Large intestine (tissue), 3 donors: ENCODE measurements at regions not wholly inside any gene's neighbourhood (a gene's known extent, or its start where the extent isn't known, plus 50 kb on each side); places are given as distances from the start of the nearest gene placed in this dataset.

ENCODE experiments used
- DNase-seq, 2 donors: peaks; one replicate each; pipeline versions ENCODE4 v3.0.0 to v3.0.0-alpha.2; 2013
- H3K27ac ChIP-seq: one replicate; pipeline ENCODE4 v1.5.1; 2013; ENCODE audit warnings: low read length
- H3K27me3 ChIP-seq: 2 replicates; pipeline ENCODE4 v1.6.1; 2013; ENCODE audit warnings: low read length; ENCODE audit not compliant: control insufficient read depth, insufficient read depth
- H3K36me3 ChIP-seq: 2 replicates; pipeline ENCODE4 v1.6.1; 2013; ENCODE audit warnings: low read length; ENCODE audit not compliant: control insufficient read depth, insufficient read depth
- H3K4me1 ChIP-seq: one replicate; pipeline ENCODE4 v1.6.1; 2013; ENCODE audit warnings: low read length; ENCODE audit not compliant: control insufficient read depth, insufficient read depth
- H3K4me3 ChIP-seq: one replicate; pipeline ENCODE4 v1.5.1; 2013; ENCODE audit warnings: low read length
- H3K9me3 ChIP-seq: one replicate; pipeline ENCODE4 v1.6.1; 2013; ENCODE audit warnings: mild to moderate bottlenecking, low read depth, low read length, moderate library complexity; ENCODE audit not compliant: control insufficient read depth
- WGBS: methylation state at CpG from one replicate; pipeline ENCODE4 v1.1.5; 2013; ENCODE audit warnings: low lambda C conversion rate; ENCODE audit not compliant: insufficient coverage; 5-methylcytosine and 5-hydroxymethylcytosine counted together

DNA sequence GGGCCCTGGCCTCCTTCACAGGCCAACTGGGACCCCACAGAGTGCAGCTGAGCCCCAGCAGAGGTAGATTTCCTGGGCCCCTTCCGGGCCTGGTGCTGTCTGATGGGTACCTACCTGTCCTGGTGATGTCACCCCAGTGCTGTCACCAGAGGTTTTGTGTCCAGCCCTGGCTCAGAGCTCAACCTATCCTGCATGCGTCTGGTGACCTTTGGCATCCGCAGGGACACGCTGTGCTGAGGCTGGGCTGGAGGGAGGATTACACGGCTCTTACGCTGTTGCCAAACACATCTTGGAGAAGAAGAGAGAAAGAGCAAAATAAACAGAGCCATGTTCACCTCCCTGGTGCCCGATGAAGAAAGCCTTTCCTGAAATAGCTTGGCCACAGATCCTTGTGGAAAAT is 70.6 kb upstream of the MED9 start:
- Histone ChIP-seq H3K4me1 (peaks cover 2% of the 10 kb centered on the region), H3K27ac (no peak overlapping the region), H3K36me3 (no peaks in the 10 kb centered on the region), H3K27me3 (peaks cover 7% of the 10 kb centered on the region), H3K9me3 (no peaks in the 10 kb centered on the region), H3K4me3 (no peak overlapping the region)
- 17% methylated on average over 1 of the region's 7 CpGs for WGBS
- DNase-seq, result peak in 1 of 2 donors; percentile 22

DNA sequence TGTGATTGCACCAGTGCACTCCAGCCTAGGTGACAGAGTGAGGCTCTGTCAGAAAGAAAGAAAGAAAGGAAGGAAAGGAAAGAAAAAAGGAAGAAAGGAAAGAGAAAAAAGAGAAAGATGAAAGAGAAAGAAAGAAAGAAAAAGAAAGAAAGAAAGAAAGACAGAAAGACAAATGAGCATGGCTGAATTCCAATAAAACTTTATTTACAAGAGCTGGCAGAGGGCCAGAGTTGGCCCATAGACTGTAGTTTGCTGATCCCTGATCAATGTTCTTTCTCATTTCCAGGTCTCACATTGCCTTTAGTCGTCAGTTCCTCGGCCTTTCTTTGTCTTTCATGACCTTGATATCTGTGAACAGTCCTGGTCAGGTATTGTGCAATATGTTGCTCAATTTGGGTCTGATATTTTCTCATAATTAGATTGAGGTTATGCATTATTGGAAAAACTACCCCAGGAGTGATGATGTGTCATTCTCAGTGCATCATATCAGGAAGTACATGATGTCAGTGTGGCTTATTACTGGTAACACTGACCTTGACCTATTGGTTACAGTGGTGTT is 68.5 kb upstream of the MED9 start:
- Histone ChIP-seq H3K27me3 (peaks cover under 1% of the 10 kb centered on the region), H3K9me3 (no peaks in the 10 kb centered on the region), H3K27ac (no peak overlapping the region), H3K4me3 (no peak overlapping the region), H3K4me1 (peaks cover 2% of the 10 kb centered on the region), H3K36me3 (no peaks in the 10 kb centered on the region)
- no CpG with 5 or more reads among the region's 2 CpGs for WGBS
- no peak for DNase-seq

DNA sequence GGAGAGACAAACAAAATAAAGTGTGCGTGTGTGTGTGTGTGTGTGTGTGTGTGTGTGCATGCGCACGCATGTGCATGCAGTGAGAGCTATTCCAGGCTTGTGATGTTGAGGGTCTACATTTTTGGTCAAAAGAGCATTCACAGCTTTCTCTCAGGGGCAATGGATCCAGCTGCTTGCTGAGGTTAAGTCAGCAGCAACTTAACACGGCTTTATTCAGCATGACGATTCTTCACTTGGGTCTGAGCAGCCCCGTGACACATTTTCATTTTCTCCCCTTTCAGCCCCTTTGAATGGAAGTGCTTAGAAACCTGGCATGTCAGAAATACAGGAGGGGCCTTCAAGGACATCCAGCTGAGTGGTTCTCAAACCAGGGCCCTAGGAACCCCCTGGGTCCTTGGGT is 66.4 kb upstream of the MED9 start:
- H3K4me3 ChIP-seq, result no peak overlapping the region
- H3K27ac ChIP-seq, result no peak overlapping the region
- peaks cover 2% of the 10 kb centered on the region for H3K4me1 ChIP-seq
- DNase-seq, result no peak
- H3K36me3 ChIP-seq, result no peaks in the 10 kb centered on the region
- WGBS, result no CpG with 5 or more reads among the region's 6 CpGs
- no peaks in the 10 kb centered on the region for H3K9me3 ChIP-seq
- no peaks in the 10 kb centered on the region for H3K27me3 ChIP-seq

DNA sequence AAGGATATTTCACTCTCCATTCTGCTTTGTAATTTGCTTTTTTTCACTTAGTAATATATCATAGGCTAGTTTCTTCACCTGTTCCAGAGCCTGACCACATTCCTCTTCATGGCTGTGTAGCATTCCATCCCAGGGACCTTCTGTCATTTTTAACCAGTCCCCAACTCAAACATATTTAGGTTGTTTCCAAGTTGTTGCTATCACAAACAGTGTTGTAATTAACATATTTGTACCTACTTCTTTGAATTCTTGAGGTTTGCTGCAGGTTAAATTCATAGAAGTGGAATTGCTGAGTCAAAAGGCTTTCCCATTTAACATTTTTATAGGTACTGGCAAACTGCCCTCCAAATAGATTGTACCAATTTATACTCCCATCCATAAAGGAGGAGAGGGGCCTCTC is 65.1 kb upstream of the MED9 start:
- no peak for DNase-seq
- Histone ChIP-seq H3K4me3 (no peak overlapping the region), H3K27me3 (no peaks in the 10 kb centered on the region), H3K27ac (no peak overlapping the region), H3K9me3 (no peaks in the 10 kb centered on the region), H3K36me3 (no peaks in the 10 kb centered on the region), H3K4me1 (peaks cover 4% of the 10 kb centered on the region)

DNA sequence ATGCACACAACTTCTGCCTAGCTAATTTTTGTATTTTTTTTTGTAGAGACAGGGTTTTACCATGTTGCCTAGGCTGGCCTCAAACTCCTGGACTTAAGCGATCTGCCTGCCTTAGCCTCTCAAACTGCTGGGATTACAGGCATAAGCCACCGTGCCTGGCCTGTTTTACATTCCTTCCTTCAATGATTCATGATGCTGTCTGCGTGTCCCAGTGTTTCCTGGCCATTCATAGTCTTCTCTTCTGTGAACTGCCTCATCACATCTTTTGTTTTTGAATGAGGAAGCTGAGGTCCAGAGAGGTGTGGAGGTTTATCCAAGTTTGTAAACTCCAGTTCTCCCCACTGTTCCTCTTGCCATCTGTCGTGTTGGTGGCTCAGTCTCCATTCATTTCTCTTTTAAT is 64.5 kb upstream of the MED9 start:
- DNase-seq, result no peak
- no CpG with 5 or more reads among the region's 4 CpGs for WGBS
- Histone ChIP-seq H3K36me3 (no peaks in the 10 kb centered on the region), H3K9me3 (no peaks in the 10 kb centered on the region), H3K4me1 (peaks cover 10% of the 10 kb centered on the region), H3K27me3 (no peaks in the 10 kb centered on the region), H3K4me3 (no peak overlapping the region), H3K27ac (no peak overlapping the region)

DNA sequence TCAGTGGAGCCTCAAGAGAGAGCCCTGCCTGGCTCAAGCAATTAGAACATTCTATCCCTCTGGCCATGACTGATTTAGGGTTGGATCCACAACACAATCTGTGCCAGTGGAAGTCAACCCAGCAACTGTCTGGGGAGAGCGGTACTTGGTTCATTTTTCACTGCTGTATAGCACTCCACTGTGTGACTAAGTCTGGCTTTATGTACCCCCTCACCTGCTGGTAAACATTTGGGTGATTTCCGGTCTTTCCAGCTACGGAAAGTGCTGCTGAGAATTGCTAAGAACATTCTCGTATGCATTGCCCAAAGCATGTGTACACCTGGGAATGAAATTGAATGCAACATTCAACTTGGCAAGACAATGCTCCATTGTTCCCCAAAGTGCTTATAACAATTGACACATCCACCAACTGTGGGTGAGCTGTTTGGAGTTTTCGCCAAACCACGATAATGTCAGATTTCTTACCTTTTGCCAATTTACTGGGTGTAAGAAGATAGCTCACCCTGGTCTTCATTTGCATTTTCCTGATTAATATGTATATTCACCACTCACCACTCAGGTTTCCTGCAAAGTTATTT is 63.5 kb upstream of the MED9 start:
- 60% methylated on average over 2 of the region's 6 CpGs for WGBS
- DNase-seq, result no peak
- H3K9me3 ChIP-seq, result no peaks in the 10 kb centered on the region

DNA sequence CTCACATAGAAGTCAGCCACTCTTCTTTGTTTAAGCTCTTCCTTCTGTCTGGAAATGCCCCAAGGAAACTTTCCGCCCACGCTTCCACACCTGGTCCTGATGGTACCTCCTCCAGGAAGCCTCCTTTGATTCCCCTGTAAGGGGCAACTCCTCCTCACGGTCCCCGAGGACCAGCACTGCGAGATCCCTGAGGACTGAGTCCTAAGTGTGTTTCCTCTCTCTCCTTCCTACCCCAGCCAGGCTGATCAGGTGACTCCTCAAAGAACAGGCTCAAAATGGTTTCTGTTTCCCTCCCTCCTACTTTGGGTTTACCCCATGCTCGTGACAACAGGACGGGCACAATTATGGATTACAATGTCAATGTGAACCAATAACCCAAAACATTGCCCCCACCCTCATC is 63.0 kb upstream of the MED9 start:
- WGBS, result 83% methylated on average over 1 of the region's 7 CpGs

More for the DNA sequence above, 63.5 kb upstream of the MED9 start:
- Histone ChIP-seq H3K4me3 (no peak overlapping the region), H3K27me3 (no peaks in the 10 kb centered on the region), H3K27ac (no peak overlapping the region), H3K36me3 (no peaks in the 10 kb centered on the region), H3K4me1 (peaks cover 13% of the 10 kb centered on the region)

DNA sequence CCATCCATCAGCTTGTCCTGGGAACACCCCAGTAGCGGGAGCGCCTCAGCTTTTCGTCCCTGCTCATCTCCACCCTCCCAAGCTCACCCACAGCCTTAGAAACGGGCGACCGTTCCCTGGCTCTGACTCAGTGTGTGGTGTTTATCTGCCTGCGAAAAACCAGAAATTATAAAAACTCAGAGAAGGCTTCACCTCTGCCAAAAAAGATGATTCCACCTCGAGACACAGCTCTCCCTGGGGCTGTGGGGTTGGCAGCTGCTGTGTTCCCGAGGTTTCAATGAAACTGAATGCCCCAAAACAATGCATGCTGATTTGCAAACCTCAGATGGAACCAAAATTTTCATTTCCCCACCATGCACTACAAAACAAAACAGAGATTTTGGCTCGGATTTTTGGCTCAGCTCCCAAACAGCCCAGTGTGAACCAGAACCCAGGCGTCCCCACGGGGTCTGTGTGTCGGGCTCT is 62.4 kb upstream of the MED9 start:
- H3K9me3 ChIP-seq, result no peaks in the 10 kb centered on the region
- no peak for DNase-seq
- no peaks in the 10 kb centered on the region for H3K36me3 ChIP-seq
- no peak overlapping the region for H3K27ac ChIP-seq
- no peaks in the 10 kb centered on the region for H3K27me3 ChIP-seq
- H3K4me3 ChIP-seq, result no peak overlapping the region
- WGBS, result no CpG with 5 or more reads among the region's 13 CpGs
- peaks cover 24% of the 10 kb centered on the region for H3K4me1 ChIP-seq

More for the DNA sequence above, 63.0 kb upstream of the MED9 start:
- no peak for DNase-seq
- no peaks in the 10 kb centered on the region for H3K27me3 ChIP-seq
- H3K4me1 ChIP-seq, result peaks cover 18% of the 10 kb centered on the region
- no peaks in the 10 kb centered on the region for H3K9me3 ChIP-seq
- H3K4me3 ChIP-seq, result no peak overlapping the region
- H3K27ac ChIP-seq, result no peak overlapping the region
- H3K36me3 ChIP-seq, result no peaks in the 10 kb centered on the region

DNA sequence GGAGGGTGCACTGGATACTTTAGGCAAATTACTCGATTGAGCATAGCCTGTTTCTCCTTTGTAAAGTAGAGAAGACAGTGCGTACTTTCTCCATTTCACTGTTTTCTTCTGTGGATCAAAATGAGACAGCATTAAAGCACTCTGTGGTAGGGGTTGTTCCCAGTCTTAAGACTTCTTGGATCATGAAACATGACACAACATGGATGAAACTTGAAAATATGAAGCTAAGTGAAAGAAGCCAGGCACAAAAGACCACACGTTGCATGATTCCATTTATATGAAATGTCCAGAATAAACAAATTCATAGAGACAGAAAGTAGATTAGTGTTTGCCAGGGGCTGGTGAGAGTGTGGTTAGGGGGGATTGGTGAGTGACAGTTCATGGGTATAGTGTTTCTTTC is 61.8 kb upstream of the MED9 start:
- Histone ChIP-seq H3K36me3 (no peaks in the 10 kb centered on the region), H3K9me3 (no peaks in the 10 kb centered on the region), H3K27me3 (no peaks in the 10 kb centered on the region), H3K4me1 (peaks cover 24% of the 10 kb centered on the region), H3K4me3 (no peak overlapping the region), H3K27ac (no peak overlapping the region)
- no peak for DNase-seq
- WGBS, result 100% methylated on average over 1 of the region's 3 CpGs

DNA sequence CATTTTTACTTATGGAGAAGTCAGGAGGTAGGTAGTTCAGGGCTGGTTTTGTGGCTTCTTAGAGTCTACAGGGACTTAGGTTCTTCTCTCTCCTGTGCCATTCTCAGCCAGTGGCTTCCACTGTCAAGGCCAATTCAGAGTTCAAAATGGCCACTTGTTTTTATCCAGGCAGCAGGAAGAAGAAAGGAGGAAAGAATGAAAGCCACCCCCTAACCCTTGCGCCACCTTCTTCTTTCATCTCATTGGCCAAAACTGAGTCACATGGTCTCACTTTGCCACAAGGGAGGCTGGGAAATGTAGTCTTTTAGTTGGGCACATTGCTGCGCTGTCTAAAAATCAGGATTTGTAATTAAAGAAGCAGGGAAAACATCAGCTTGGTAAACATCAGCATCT is 60.8 kb upstream of the MED9 start:
- no peaks in the 10 kb centered on the region for H3K27me3 ChIP-seq
- no peak overlapping the region for H3K4me3 ChIP-seq
- no peaks in the 10 kb centered on the region for H3K9me3 ChIP-seq
- H3K4me1 ChIP-seq, result peaks cover 24% of the 10 kb centered on the region
- no CpG with 5 or more reads among the region's 2 CpGs for WGBS
- H3K36me3 ChIP-seq, result no peaks in the 10 kb centered on the region
- H3K27ac ChIP-seq, result no peak overlapping the region
- DNase-seq, result peak in 1 of 2 donors; percentile 30
